HCEC 1CT (cell line): ENCODE measurements at regions not wholly inside any gene's neighbourhood (a gene's known extent, or its start where the extent isn't known, plus 50 kb on each side); places are given as distances from the start of the nearest gene placed in this dataset.

Experiments used
- DNase-seq: peaks from one replicate; pipeline ENCODE4 v3.0.0-alpha.2; 2017

- DNase-seq = no peak
Observed at GRCh38 chr10:121661451-121661851, 63.2 kb upstream of the FGFR2 start.

DNA sequence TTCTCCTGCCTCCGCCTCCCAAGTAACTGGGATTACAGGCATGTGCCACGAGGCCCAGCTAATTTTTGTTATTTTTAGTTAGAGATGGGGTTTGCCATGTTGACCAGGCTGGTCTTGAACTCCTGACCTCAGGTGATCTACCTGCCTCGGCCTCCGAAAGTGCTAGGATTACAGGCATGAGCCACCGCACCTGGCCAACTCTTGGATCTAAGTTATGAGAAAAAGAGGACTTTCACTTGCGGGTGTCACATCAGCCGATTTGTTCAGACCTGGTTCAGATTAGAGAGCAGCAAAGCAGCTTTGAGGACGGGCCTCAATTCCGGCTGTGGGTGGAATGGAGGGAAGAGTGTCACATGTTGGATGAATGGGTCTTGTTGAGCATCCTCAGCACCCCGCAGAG is 61.0 kb upstream of the FGFR2 start:
- no peak for DNase-seq

DNA sequence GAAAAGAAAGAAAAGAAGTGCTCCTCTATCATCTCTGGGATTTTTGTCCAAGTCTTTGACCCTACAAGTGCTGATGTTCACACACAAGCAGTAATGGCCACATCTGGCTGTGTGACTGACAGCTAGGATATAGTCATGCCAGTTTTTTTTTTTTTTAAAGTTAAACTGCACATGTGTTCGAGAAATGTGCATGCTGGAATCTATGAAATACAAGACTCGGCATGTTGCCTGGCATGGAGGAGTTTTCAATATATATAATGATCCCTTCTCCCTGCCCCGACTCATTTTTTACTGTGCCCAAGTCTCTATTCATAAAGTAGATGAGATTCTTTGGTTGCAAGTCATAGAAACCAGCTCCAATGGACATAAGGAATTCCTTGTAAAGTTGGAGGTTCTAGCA is 60.4 kb upstream of the FGFR2 start:
- DNase-seq = no peak

DNA sequence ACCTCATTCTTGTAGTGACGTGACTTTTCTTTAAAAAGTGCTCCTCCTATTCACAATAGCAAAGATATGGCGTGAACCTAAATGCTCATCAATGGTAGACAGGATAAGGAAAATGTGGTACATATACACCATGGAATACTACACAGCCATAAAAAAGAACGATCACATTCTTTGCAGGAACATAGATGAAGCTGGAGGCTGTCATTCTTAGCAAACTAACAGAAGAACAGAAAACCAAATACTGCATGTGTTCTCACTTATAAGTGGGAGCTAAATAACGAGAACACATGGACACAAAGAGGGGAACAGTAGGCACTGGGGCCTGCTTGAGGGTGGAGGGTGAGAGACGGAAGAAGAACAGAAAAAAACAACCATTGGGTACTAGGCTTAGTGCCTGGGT is 59.9 kb upstream of the FGFR2 start:
- no peak for DNase-seq

DNA sequence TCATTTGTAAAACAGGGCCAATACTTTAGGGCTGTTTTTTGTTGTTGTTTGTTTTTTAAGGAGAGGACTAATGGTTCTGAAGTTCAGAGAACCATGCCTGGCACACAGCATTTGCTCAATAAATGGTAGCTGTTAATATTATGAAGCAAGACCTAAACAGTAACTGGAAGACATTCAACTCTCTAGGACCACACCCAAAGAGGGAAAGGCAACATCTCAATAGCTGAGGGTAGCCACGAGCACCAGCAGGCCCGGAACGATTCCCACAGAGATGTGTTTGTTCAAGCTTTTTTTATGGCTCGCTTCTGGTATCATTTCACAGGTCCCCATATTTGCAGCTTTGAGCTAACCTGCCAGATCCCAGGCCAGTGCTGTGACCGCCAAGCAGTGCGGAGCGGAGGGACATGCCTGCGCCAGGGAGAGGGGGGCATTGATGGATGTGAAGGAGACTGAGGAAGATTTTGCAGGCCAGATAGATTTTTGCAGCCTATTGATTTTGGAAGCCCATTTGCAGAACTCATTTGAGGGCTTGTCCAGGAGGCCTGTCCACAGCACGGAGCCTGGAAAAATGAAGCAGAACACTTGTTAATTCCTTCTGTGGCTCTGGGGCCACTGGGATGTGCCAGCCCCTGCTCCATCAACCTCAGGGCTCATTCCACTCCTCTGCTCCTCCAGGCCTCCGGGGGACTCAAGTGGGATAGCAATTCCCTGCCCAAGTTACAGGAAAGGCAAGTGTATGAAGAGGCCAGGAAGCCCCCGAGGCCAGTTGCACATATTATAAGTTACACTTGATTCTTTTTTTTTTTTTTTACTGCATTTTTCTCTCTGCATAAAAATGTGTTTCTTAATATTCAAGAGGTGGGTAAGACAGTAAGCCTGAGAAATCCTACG is 57.3 kb upstream of the FGFR2 start:
- no peak for DNase-seq

- DNase-seq = no peak
Observed at GRCh38 chr10:121654021-121654545, 55.8 kb upstream of the FGFR2 start.

DNA sequence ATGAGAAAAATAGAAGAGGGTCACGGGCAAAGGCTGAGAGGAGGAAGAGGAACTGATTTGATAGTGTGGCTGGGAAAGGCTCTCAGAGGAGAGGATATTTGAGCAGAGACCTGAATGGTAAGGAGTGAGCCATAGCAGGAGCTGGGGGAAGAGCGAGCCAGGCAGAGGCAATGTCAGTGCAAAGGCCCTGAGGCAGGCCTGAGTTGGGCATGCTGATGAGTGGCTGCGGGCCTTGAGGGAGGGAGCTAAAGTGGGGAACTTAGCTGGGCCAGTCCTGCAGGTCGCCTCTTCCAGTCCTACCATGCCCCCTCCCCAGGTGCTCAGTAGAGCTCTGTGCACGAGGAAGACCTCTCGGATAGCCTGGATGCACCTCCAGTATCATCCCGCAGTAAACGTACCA is 55.4 kb upstream of the FGFR2 start:
- no peak for DNase-seq

DNA sequence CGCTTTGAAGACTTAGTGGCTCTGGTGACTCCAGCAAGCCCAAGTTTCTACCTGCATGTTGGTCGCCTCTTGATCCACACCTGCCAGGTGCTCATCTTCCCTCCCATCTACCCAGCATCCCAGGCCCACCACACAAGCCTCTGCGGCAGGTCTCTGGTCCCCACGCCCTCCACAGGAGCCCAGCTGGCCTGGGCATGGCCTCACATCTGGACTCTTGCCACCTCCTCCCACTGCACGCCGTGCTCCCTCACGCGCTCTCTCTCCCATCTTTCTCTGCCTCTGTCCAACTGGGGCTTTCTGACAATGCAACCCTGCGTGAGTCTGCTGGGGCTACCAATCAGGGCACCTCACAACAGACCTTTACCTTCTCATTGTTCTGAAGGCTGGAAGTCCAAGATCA is 50.2 kb upstream of the FGFR2 start:
- DNase-seq = no peak

- DNase-seq = no peak
Observed at GRCh38 chr10:121648059-121648458, 49.8 kb upstream of the FGFR2 start.
